Bronchial epithelial cell (primary cell): ENCODE measurements at regions not wholly inside any gene's neighbourhood (a gene's known extent, or its start where the extent isn't known, plus 50 kb on each side); places are given as distances from the start of the nearest gene placed in this dataset.

Experiments used
- DNase-seq: peaks from one replicate; pipeline ENCODE4 v3.0.0-alpha.2; 2010; ENCODE audit warnings: low read depth
- FAIRE-seq: peaks from 2 replicates; lab custom pipeline; 2011; peaks lifted over from hg19 to GRCh38; lab: Jason Lieb, UNC
- H3K27me3 ChIP-seq: 2 replicates; pipeline ENCODE4 v1.5.1; 2011; ENCODE audit warnings: low read length; ENCODE audit not compliant: control insufficient read depth, insufficient read depth
- H3K36me3 ChIP-seq: 2 replicates; pipeline ENCODE4 v1.5.1; 2011; ENCODE audit warnings: low read length; ENCODE audit not compliant: control insufficient read depth, insufficient read depth
- H3K4me3 ChIP-seq: 2 replicates; pipeline ENCODE4 v1.5.1; 2011; ENCODE audit warnings: mild to moderate bottlenecking, low read depth, low read length, control low read depth
- TF ChIP-seq, protein P1 (sequence below): IDR thresholded peaks from 2 replicates; pipeline ENCODE4 v1.5.1; 2011; ENCODE audit warnings: mild to moderate bottlenecking, moderate library complexity, low read length, control low read depth, inconsistent platforms; ENCODE audit not compliant: insufficient read depth, severe bottlenecking

DNA sequence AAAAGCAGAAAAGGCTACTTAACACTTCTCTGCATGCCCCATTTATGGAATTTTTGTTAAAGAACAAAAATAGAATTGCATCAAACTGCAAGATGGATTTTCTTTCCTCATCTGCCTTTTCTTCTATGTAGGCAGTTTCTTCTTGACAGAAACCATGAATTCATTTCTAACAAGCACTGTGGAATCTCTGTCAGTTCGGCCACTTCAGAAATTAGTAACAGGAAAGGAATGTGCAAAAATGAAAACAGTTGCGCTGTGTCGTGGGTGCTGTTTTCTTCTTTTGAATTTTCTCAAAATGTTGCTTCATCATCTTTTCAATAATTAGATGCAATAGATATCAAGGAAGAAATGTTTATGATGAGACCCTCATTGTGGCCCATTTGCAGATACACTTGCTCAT is 151.6 kb downstream of the FOXB1 start:
- FAIRE-seq (no peak), DNase-seq (peak; percentile 7)
- H3K36me3 ChIP-seq, result no peaks in the 10 kb centered on the region
- no peak overlapping the region for H3K4me3 ChIP-seq
- TF ChIP-seq, protein P1, sequence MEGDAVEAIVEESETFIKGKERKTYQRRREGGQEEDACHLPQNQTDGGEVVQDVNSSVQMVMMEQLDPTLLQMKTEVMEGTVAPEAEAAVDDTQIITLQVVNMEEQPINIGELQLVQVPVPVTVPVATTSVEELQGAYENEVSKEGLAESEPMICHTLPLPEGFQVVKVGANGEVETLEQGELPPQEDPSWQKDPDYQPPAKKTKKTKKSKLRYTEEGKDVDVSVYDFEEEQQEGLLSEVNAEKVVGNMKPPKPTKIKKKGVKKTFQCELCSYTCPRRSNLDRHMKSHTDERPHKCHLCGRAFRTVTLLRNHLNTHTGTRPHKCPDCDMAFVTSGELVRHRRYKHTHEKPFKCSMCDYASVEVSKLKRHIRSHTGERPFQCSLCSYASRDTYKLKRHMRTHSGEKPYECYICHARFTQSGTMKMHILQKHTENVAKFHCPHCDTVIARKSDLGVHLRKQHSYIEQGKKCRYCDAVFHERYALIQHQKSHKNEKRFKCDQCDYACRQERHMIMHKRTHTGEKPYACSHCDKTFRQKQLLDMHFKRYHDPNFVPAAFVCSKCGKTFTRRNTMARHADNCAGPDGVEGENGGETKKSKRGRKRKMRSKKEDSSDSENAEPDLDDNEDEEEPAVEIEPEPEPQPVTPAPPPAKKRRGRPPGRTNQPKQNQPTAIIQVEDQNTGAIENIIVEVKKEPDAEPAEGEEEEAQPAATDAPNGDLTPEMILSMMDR, result no peak
- peaks cover 2% of the 10 kb centered on the region for H3K27me3 ChIP-seq

DNA sequence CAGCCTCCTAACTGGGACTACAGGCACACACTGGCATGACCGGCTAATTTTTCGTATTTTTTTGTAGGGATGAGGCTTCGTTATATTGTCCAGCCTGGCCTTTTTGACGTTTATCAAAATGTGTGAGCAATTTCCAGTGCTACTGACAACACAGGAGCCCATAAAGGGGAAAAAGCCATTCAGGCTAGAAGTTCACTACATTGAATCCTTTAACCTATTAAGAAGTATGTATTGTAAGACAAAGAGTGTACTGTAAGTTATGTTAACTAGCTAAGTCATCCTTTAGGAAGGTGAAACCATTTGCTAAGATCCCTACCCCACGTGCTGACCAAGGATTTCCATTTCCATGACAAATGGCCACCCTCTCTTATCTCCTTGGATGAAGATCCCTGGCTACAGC is 156.8 kb downstream of the FOXB1 start:
- no peak overlapping the region for H3K4me3 ChIP-seq
- FAIRE-seq (no peak), DNase-seq (no peak)
- TF ChIP-seq, protein P1, result no peak
- peaks cover 7% of the 10 kb centered on the region for H3K27me3 ChIP-seq
- H3K36me3 ChIP-seq, result no peaks in the 10 kb centered on the region

DNA sequence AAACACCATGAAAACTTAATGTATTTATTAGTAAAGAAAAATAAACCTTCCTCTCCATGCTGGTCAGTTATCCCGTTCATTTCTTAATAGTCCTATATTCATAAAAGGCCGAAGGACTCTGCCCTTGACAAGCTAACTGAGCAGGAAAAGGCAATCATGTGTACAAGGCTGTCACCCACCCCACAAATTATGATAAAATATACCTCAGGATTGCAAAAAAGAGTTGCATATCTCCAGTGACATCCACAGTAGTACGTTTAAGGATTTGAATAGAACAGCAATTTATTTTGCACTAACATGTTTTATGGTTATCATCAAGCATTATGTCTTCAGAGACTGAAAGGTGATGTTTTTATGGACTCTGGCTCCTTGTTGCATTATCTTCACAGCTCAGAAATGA is 157.6 kb downstream of the FOXB1 start:
- Histone ChIP-seq H3K4me3 (no peak overlapping the region), H3K27me3 (peaks cover 7% of the 10 kb centered on the region), H3K36me3 (no peaks in the 10 kb centered on the region)
- FAIRE-seq (no peak), DNase-seq (no peak)
- TF ChIP-seq, protein P1, result no peak

DNA sequence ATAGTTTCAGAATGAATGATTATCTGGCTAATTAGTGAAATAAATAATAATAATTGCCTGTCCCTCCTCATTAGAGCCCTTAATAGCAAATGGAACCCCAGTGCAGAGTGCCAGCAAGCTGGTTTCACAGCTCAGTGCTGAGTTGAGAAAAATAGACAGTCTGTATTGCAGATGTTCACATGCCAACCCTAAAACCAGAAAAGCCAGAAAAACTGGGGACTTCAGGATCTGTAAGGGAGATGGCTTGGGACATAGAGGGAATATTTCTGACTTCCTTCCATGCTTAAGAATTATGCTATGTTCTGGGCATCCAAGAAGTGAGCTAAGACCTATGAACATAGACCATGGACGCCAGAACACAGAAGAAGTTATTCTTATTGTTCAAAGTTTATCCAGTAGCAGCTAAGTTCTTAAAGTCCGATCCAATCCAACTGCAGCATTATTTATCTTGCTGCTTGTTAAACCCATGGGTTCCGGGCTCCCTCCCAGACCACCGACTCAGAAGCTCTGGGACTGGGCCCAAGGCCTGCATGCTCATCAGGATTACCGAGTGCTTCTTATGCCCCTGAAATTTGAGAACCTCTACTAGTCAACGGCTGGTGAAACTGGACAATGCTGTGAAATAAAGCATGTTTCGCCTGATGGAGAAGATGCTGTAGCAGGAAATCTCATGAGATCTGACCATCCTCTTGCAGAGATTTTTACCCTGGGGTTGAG is 158.3 kb downstream of the FOXB1 start:
- FAIRE-seq (no peak), DNase-seq (no peak)
- TF ChIP-seq, protein P1, result no peak
- no peaks in the 10 kb centered on the region for H3K36me3 ChIP-seq
- no peak overlapping the region for H3K4me3 ChIP-seq
- peaks cover 7% of the 10 kb centered on the region for H3K27me3 ChIP-seq

DNA sequence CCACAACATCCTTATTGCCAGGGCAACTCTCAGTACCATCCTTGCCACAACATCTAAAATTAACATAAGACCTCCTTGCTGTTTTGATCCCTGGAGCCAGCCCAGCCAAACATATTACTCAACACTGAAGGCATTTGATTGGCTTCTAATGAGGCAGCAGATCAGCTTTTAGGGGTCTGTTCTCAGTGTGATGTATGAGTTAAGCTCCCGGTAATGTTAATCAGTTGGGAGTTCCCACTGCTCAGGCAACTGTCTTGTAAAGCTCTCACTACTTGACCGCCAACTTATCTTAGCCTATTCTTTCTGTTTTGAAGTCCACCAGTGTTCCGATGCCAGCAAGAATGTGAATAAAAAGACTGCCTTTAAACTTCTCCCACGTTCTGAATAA is 158.9 kb downstream of the FOXB1 start:
- peaks cover 7% of the 10 kb centered on the region for H3K27me3 ChIP-seq
- FAIRE-seq (no peak), DNase-seq (no peak)
- TF ChIP-seq, protein P1, result no peak
- H3K4me3 ChIP-seq, result no peak overlapping the region
- H3K36me3 ChIP-seq, result no peaks in the 10 kb centered on the region

DNA sequence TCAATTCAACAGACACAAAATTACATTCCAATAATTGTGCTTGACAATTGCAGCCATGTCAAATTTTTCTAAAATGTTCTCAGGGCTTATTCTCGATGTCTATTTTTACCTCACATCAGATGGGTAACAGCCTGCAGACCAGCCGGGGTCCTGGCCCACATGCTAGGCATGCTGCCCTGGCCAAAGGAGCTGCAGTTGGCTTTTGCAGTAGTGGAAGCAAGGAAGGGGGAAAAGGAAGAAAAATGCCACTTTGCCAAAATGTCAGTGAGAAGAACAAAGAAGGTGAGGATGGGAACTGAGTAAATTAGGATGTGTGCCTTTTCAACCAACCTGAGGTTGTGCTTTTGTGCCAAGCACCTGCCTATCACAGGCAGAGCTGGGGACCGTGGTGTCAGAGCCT is 161.0 kb downstream of the FOXB1 start:
- DNase-seq, result no peak
- no peak for FAIRE-seq
- H3K4me3 ChIP-seq, result no peak overlapping the region
- TF ChIP-seq, protein P1, result no peak
- H3K36me3 ChIP-seq, result no peaks in the 10 kb centered on the region
- peaks cover 5% of the 10 kb centered on the region for H3K27me3 ChIP-seq
